Esophagus (tissue), 2 donors: ENCODE measurements at regions not wholly inside any gene's neighbourhood (a gene's known extent, or its start where the extent isn't known, plus 50 kb on each side); places are given as distances from the start of the nearest gene placed in this dataset.

ENCODE experiments used
- H3K27ac ChIP-seq, 2 donors: one replicate each; pipeline ENCODE4 v1.5.1; 2013; ENCODE audit warnings: low read depth in 2 of 2, mild to moderate bottlenecking in 2 of 2, inconsistent platforms in 1 of 2, low read length in 1 of 2, moderate library complexity in 1 of 2
- H3K27me3 ChIP-seq, 2 donors: one replicate each; pipeline ENCODE4 v1.6.1; 2013; ENCODE audit warnings: low read length in 2 of 2, control low read depth in 1 of 2, mild to moderate bottlenecking in 1 of 2; ENCODE audit not compliant: insufficient read depth in 2 of 2, control insufficient read depth in 1 of 2
- H3K36me3 ChIP-seq, 2 donors: one replicate each; pipeline ENCODE4 v1.6.1; 2013; ENCODE audit warnings: low read length in 1 of 2; ENCODE audit not compliant: control insufficient read depth in 2 of 2, insufficient read depth in 2 of 2
- H3K4me1 ChIP-seq, 2 donors: one replicate each; pipeline ENCODE4 v1.6.1; 2013; ENCODE audit warnings: low read length in 1 of 2; ENCODE audit not compliant: control insufficient read depth in 2 of 2, insufficient read depth in 2 of 2
- H3K4me3 ChIP-seq, 2 donors: one replicate each; pipeline ENCODE4 v1.5.1; 2013; ENCODE audit warnings: low read length in 2 of 2, mild to moderate bottlenecking in 2 of 2, low read depth in 1 of 2, moderate library complexity in 1 of 2
- H3K9me3 ChIP-seq, 2 donors: one replicate each; pipeline ENCODE4 v1.6.1; 2013; ENCODE audit warnings: mild to moderate bottlenecking in 2 of 2, low read depth in 1 of 2, low read length in 1 of 2, moderate library complexity in 1 of 2; ENCODE audit not compliant: control insufficient read depth in 2 of 2, insufficient read depth in 1 of 2
- WGBS, 2 donors: extraction: QIAGEN DNeasy Blood & Tissue Kit; methylation state at CpG; one replicate each; pipeline ENCODE4 v1.1.7; 2013; 5-methylcytosine and 5-hydroxymethylcytosine counted together
- donor health status: healthy with polysubstance abuse.
- donor health status: Bipolar disorder and iron deficiency.

DNA sequence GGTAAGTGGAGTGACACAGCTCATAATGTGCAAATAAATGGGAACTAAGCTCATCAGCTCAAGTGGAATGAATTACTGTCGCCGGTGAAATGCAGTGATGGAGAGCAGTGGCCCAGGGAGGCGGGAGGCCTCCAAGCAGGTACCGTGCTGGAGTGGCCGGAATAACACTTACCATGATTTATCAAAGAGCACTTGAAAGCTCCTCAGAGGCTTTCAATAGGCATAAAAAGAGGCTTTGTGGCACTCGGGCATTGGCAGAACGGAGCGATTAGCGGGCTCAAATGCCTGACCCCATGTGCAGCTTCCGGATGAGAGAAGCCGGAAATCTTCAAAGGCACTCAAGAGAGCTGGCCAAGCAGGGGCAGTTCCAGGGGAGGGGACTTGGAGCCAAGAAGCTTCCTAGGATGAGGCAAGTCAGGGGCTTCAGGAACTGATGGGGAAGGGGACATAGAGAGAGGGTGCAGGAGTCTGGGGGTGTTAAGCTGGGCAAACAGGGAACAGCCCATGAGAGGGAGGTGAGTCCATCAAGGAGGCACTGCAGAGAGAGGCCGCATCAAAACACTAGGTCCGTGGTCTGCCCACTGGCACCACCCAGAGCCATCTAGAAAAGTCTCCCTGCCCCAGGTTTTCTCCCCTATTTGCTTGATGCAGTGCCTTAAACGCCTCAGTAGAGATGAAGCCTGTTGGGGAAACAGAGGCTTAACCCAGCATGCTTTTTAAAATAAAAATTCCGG, 144.0 kb upstream of the IRX6 start:
- Histone ChIP-seq H3K36me3 (no peaks in the 10 kb centered on the region), H3K4me3 (no peak overlapping the region), H3K4me1 (no peaks in the 10 kb centered on the region), H3K27ac (no peak overlapping the region), H3K9me3 (no peaks in the 10 kb centered on the region), H3K27me3 (no peaks in the 10 kb centered on the region)
- WGBS, 2 donors = 78 to 81% methylated on average over 15 of the region's 15 CpGs

GRCh38 chr16:55184052-55184451, 140.0 kb upstream of the IRX6 start:
- no peaks in the 10 kb centered on the region for H3K36me3 ChIP-seq
- H3K4me1 ChIP-seq = no peaks in the 10 kb centered on the region

DNA sequence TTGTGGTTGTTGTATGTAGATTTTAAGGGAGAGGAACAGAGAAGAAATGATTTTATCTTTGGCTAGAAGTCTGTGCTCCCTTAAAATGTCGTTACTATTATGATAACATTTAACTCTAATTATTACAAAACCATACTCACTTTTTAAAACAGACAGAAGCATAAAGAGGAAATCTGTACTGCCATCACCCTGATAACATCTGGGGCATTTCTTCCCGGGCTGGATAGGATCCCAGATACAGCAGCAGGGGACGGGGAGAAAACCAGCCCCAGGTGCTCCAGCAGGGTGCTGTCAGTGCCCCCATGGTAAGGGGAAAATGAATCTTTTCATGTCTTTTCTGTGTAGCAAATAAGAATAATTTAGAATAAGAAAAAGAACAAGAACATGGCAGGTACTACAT, 139.4 kb upstream of the IRX6 start:
- Histone ChIP-seq H3K4me3 (no peak overlapping the region), H3K27ac (no peak overlapping the region), H3K36me3 (no peaks in the 10 kb centered on the region), H3K27me3 (no peaks in the 10 kb centered on the region), H3K4me1 (no peaks in the 10 kb centered on the region), H3K9me3 (no peaks in the 10 kb centered on the region)
- 38 to 40% methylated on average over 3 of the region's 3 CpGs for WGBS, 2 donors

More at GRCh38 chr16:55184052-55184451, 140.0 kb upstream of the IRX6 start:
- no peaks in the 10 kb centered on the region for H3K9me3 ChIP-seq
- H3K27me3 ChIP-seq = no peaks in the 10 kb centered on the region
- H3K27ac ChIP-seq = no peak overlapping the region
- H3K4me3 ChIP-seq = no peak overlapping the region

- H3K4me1 ChIP-seq = no peaks in the 10 kb centered on the region
- 57 to 60% methylated on average over 6 of the region's 6 CpGs for WGBS, 2 donors
- H3K27ac ChIP-seq = no peak overlapping the region
- no peak overlapping the region for H3K4me3 ChIP-seq
- no peaks in the 10 kb centered on the region for H3K36me3 ChIP-seq
- H3K9me3 ChIP-seq = peaks cover 0 to 5% of the 10 kb centered on the region in 2 donors
- H3K27me3 ChIP-seq = peaks cover 0 to 3% of the 10 kb centered on the region in 2 donors
These were observed 134.8 kb upstream of the IRX6 start for GRCh38 chr16:55189224-55189623.

DNA sequence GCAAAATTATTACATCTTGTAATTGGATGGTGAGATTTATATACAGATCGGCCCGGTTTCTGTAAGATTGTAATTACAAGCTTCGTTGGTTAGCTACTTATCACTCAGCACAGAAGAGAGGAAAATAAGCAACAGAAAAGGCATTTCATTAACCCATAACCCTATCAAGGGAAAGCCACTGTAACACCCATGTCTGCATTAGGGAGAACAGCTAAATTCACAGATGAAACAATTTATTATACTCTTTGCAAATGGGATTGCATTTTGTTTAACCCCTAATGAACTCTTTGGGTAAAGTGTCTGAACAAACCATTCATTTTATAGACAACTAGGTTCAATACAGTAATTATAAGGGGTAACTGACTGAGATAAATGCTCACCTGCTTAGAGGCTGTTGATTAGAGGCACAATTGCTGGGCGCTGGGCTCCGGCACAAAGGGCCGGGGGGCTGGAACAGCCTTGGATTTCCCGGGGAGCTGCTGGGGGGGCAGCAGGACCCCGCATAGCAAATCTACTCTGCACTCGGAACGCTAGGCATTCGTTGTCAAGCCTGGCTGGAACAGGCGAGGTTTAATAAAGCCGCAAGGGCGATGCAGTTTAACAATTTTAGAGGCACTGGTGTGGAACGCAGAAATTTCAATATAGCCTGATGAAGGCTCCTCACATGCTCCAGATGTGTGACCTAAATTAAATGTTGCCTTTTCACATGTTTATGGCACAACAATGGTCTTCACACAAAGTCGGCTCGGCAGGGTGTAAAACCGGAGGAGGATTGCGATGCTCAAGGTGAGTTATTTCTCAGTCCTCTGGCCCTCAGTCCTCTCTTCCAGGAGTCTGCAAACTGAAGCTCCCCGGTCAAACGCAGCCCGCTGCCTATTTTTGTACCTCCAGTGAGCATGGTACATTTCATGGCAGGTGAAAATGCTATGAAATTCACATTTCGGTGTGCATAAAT, 134.0 kb upstream of the IRX6 start:
- Histone ChIP-seq H3K4me3 (no peak overlapping the region), H3K9me3 (peaks cover 0 to 5% of the 10 kb centered on the region in 2 donors), H3K27me3 (peaks cover 0 to 3% of the 10 kb centered on the region in 2 donors), H3K4me1 (no peaks in the 10 kb centered on the region), H3K27ac (no peak overlapping the region), H3K36me3 (no peaks in the 10 kb centered on the region)
- 48% methylated on average over 23 of the region's 23 CpGs for WGBS, 2 donors

GRCh38 chr16:55192734-55193133, 131.3 kb upstream of the IRX6 start:
- no peaks in the 10 kb centered on the region for H3K36me3 ChIP-seq
- H3K27me3 ChIP-seq = peaks cover 0 to 3% of the 10 kb centered on the region in 2 donors
- H3K27ac ChIP-seq = no peak overlapping the region
- no peak overlapping the region for H3K4me3 ChIP-seq
- H3K9me3 ChIP-seq = peaks cover 0 to 5% of the 10 kb centered on the region in 2 donors
- H3K4me1 ChIP-seq = no peaks in the 10 kb centered on the region

- Histone ChIP-seq H3K4me1 (no peaks in the 10 kb centered on the region), H3K27ac (no peak overlapping the region), H3K9me3 (no peaks in the 10 kb centered on the region), H3K4me3 (no peak overlapping the region), H3K27me3 (no peaks in the 10 kb centered on the region), H3K36me3 (no peaks in the 10 kb centered on the region)
- 74 to 82% methylated on average over 9 of the region's 9 CpGs for WGBS, 2 donors
These were observed 120.4 kb upstream of the IRX6 start for GRCh38 chr16:55203570-55203969.

DNA sequence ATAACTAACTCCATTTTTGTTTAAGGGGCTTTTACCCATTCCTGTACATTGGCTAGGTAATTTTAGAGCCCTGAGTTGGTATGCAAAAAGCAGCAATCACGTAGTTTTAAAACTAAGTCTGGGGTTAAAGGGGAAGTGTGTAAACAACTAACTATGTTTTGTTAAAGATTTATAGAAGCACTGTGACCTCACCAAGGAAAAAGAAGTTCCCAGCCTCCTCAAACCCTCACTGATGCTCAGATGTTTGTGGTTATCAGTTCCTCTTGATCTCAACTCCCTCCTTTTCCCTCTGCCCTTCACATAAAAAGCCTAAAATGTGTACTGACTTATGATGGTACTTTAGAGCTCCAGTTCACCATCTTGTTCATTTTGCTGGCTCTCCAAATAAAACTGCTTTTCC, 119.9 kb upstream of the IRX6 start:
- 38 to 65% methylated on average over 1 of the region's 1 CpG for WGBS, 2 donors
- Histone ChIP-seq H3K27me3 (no peaks in the 10 kb centered on the region), H3K9me3 (no peaks in the 10 kb centered on the region), H3K27ac (no peak overlapping the region), H3K4me3 (no peak overlapping the region), H3K4me1 (no peaks in the 10 kb centered on the region), H3K36me3 (no peaks in the 10 kb centered on the region)

GRCh38 chr16:55204923-55205322, 119.1 kb upstream of the IRX6 start:
- Histone ChIP-seq H3K9me3 (no peaks in the 10 kb centered on the region), H3K4me1 (no peaks in the 10 kb centered on the region), H3K27me3 (no peaks in the 10 kb centered on the region), H3K36me3 (no peaks in the 10 kb centered on the region), H3K4me3 (no peak overlapping the region), H3K27ac (no peak overlapping the region)
- 72 to 90% methylated on average over 2 of the region's 2 CpGs for WGBS, 2 donors
